H1 (cell line): ENCODE measurements at regions not wholly inside any gene's neighbourhood (a gene's known extent, or its start where the extent isn't known, plus 50 kb on each side); places are given as distances from the start of the nearest gene placed in this dataset.

ENCODE experiments used
- SAP30 ChIP-seq: fragments of 300-600 bp; sonication (generic); IDR thresholded peaks from 2 replicates; pipeline ENCODE4 v1.7.1; 2012; ENCODE audit warnings: low read length, moderate library complexity, mild to moderate bottlenecking, inconsistent platforms; ENCODE audit not compliant: insufficient read depth, insufficient replicate concordance
- USF2 ChIP-seq: IDR thresholded peaks from 2 replicates; pipeline ENCODE4 v1.6.1; 2011; ENCODE audit warnings: low read length, improper control_type of control experiment

- TF ChIP-seq USF2: no peak
- TF ChIP-seq SAP30: no peak
Measured at GRCh38 chr18:2188258-2188657, 383.0 kb downstream of the METTL4 start (continued).
